ENCODE measurements at regions not wholly inside any gene's neighbourhood (a gene's known extent, or its start where the extent isn't known, plus 50 kb on each side); places are given as distances from the start of the nearest gene placed in this dataset.

DNA sequence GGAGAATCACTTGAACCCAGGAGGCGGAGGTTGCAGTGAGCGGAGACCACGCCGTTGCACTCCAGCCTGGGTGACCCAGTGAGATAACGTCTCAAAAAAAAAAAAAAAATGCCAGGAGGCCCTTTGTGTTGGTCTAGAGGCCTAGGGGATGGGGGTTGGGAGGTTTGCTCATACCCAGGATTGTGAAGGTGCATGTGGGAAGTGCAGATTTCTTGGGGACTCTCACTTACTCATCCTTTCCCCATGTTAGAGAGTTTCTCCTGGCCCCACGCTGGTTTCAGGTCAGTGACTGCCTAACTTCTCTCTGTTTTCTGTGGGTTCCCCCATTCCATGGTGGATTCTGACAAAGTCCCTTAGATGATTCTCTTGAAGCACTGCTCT is 471.5 kb upstream of the CNTNAP2 start:
- no peak for DNase-seq (ENCODE audit: low read depth)

DNA sequence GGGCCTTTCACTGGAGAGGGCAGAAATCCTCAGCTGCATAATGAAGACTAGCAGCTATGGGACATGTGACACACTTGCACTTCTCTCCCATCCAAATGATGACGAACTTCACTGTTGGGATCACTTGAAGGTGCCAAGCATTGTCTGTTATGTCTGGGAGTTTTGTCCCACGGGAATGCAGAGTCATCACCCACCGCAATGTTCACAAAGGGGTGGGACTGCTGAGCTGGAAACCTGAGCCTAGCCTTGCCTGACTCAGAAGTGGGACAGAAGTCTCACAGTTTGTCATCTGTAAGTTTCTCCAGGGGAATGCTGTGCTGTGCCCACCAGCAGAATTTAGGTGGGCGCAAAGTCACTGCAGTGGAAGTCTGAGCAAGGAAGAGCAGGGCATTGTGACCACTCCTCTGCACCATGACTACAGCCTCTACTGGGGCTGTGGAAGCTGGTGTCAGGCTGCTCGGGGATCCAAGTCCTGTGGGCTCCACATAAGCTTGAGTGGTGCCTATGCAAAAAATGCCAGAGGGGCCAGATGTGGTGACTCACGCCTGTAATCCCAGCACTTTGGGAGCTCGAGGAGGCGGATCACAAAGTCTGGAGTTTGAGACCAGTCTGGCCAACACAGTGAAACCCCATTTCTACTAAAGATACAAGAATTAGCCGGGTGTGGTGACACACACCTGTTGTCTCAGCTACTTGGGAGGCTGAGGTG is 472.0 kb upstream of the CNTNAP2 start:
- DNase-seq (ENCODE audit: low read depth), result no peak

DNA sequence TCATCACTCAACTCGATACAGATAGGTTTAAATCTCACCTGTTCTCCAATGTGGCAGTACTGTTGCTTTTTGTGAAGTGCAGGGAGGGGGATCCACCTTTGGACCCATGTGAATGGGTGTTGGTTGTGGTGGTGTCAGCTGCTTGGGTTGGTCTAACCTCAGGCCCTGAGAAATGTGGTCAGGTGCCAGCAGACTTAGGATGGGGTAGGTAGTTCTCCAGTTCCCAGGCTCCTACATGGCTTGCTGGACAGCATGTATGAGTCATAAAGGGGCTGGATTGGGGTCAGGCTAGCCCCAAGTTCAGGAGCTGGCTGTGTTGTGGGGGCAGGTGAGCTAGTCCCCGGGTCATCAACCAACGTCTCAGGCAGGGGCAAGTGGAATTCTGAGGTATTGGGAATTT is 472.6 kb upstream of the CNTNAP2 start:
- no peak for DNase-seq (ENCODE audit: low read depth)

DNA sequence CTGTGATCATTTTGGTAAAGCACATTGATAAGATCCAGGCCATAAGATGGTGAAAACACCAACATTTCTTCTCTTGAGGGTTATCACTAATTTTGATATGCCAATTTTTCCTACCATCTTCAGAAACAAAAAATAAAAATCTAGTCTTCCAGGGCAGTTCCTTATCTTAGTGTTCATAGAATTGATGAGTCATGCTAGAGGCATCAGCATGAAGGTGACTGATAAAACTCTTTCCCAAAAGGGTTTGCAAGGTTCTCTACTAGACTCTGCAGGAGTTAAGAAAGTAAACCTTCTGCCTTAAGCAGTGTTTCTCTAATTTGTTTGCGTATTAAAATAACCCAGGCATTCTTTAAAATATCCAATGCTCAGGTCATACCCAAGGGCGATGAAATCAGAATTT is 483.1 kb upstream of the CNTNAP2 start:
- no peak for DNase-seq (ENCODE audit: low read depth)

DNA sequence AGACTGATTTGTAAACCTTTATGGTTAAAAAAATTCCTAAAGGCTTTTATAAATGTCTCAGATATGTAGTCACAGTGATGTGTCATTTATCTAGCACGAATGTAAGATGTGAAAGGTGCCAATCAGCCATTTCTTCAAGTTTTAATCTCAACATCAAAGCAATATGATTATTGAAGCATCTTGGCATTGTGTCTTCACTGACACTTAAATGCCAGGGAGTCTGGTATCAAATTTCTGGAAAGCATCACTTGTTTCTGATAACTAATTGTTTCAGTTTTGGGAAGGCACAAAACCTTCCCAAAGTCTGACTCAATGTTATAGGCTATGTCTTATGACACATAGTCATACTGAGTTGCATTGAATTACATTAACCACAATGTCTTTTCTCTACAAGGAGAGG is 492.0 kb upstream of the CNTNAP2 start:
- no peak for DNase-seq (ENCODE audit: low read depth)

GRCh38 chr7:145605963-145606362 is 510.6 kb upstream of the CNTNAP2 start:
- DNase-seq (ENCODE audit: low read depth), result no peak

- no peak for DNase-seq (ENCODE audit: low read depth)
Measured at GRCh38 chr7:145599376-145599775, 517.2 kb upstream of the CNTNAP2 start.

DNA sequence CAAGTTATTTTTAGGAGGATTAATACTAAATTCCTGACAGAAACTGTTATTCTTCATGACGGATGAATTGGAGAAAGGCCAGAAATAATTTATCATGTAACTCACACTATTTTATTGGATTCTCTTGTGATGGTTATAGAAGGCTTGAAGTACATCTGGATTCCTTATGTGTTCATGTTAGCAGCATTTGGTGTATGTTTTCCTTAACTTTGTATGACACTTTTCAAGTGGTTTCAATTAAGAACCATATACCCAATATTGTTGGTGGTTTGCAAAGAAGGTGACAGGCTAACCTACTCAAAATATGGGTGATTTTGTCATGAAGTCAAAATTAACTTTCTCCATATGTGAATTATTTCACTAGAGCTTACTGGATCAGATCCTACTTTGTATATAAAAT is 532.2 kb upstream of the CNTNAP2 start:
- DNase-seq (ENCODE audit: low read depth), result no peak

DNA sequence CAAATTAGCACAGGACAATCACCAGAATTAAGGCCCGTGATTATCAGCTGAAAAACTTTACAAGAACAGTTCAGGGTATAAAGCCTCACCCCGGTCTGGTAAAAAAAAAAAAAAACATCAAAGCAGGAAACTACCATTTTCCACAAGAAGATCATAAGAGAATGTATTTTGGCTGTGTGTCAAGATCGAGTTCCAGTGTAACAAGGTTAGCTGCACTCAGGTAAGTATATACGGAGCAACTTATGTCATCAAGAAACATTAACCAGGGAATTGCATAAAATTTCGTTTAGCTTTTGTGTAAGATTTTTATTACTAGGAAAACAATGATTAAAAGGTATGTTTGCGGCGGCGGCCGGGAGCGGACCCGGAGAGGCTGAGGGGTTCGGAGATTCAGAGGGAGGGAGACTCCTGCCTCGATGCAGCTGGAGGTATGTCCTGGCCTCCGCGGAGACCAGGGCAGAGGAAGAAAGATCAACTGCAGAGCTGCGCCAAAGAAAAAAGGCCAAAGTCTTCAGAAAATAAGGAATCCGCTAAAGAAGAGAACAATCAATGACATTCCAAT is 533.8 kb upstream of the CNTNAP2 start:
- DNase-seq (ENCODE audit: low read depth), result no peak

DNA sequence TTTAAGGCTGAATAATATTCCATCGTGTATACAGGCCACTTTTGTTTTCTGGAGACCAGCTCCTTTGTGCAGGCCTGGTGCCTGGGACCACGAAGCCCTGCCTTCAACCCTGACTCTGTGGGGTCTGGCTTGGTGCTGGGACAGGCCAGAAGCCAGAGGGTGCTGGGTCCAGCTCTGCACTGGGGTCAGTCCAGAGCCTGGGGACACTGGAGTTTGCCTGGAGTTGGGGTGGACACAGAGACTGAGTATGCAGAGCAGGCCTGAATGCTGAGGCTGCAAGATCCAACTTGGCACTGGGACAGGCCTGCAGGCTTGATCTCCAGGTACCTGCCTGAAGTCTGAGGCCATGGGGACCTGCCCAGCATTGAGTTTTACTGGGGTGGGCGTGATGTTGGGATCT is 558.8 kb upstream of the CNTNAP2 start:
- no peak for DNase-seq (ENCODE audit: low read depth)

DNA sequence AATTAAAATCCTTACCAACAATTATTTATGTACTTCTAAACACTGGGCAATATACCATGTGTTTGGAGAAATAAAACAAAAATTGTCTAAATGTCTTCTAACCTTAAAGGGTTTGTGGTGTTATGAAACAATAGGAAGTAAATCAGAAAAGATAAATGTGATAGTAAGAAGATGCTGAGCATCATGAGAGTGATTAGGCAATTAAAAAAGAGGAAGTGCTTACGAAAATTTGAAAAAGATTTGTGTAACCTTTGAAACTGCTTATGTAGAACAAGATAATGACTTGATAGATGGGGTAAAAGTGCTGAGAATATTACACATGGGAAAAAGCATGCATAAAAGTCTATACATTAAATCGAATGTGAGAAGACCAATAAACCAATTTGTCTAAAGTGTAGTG is 573.4 kb upstream of the CNTNAP2 start:
- DNase-seq (ENCODE audit: low read depth), result no peak

GRCh38 chr7:145539910-145540309 is 576.7 kb upstream of the CNTNAP2 start:
- no peak for DNase-seq (ENCODE audit: low read depth)

- DNase-seq (ENCODE audit: low read depth), result no peak
Measured at GRCh38 chr7:145534301-145534700, 582.3 kb upstream of the CNTNAP2 start.

DNA sequence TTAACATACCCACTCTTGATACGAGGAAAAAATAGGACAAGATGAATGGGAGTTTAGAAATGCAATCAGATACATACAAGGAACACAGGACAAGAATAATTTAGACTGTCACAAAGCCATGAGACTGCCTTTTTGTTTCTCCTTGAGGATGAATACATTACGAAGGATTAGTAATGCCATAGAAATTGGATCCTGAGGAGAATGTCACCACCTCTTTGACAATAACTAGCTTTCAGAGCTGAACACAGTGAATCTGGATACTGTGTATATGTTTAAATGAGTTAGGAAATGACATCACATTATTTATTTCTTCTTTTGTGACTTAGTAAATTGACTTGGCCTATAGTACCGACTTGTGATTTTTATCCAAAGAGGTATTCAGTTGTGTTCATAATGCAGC is 596.3 kb upstream of the CNTNAP2 start:
- no peak for DNase-seq (ENCODE audit: low read depth)

- DNase-seq (ENCODE audit: low read depth), result no peak
Measured at GRCh38 chr7:145511004-145511403, 605.6 kb upstream of the CNTNAP2 start.

DNA sequence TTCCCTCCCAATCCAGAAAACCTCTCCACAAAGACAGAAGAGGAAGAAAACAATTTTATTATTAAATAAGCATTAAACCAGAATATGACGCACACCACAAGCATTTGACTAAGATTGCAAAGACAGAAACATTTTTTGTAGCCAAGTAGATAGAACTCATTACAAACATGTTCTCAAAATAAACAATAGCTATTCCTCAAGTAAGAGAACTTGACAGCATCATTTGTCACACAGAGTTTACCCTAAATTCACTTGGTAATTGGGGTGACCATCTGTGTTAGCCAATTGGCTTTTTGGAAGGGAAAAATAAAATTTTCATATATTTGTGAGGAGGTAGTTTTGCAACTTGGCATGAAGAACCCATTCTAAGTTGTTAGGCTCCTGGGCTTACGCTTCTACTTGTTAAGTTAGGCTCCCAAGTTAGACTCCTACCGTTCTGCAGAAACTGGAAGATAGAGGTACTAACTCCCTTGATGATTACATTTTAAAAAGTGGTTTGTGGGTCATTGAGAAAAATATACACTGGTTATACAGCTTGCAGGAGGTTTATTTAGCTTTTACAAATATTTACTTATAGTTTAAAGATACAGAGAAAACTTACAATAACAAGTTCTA is 618.6 kb upstream of the CNTNAP2 start:
- no peak for DNase-seq (ENCODE audit: low read depth)

- no peak for DNase-seq (ENCODE audit: low read depth)
Measured at GRCh38 chr7:145490356-145490755, 626.2 kb upstream of the CNTNAP2 start.

GRCh38 chr7:145489609-145490008 is 627.0 kb upstream of the CNTNAP2 start:
- no peak for DNase-seq (ENCODE audit: low read depth)

- DNase-seq (ENCODE audit: low read depth), result no peak
Measured at GRCh38 chr7:145488816-145489215, 627.8 kb upstream of the CNTNAP2 start.

DNA sequence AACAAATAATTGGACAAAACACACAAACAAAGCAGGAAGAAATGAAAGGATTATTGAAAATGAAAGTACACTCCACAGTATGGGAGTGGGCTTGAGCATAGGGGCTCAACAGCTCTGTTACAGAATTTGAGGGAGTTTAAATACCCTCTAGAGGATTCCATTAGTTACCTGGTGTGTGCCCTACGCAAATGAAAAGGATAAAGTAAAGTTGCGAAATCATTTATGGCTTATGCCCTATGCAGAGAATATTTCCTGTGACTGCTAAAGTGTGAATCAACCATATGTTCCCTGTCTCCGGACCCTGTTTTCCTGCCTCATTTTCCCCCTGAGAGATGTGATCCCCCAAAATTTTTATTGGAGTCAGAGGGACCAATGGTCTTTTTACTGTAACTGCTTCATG is 634.6 kb upstream of the CNTNAP2 start:
- DNase-seq (ENCODE audit: low read depth), result no peak

DNA sequence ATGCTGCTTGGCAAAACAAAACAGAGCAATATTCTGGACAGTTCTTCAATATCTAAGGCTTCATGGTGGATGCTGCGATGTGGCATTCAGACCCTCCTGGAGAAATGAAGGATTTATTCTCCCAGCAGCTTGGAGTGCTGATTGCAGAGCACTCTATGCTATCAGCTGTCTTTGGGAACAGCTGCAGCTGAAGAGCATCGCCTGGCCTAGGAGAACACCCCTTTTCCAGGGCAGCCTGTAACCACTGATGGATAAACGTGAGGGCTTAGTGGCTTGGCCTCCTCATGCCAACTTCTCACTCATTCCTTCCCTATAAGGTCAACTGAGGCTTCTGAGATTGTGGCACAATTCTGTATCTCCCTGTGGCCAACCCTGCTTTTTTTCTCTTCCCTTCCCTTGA is 638.1 kb upstream of the CNTNAP2 start:
- DNase-seq (ENCODE audit: low read depth), result no peak

DNA sequence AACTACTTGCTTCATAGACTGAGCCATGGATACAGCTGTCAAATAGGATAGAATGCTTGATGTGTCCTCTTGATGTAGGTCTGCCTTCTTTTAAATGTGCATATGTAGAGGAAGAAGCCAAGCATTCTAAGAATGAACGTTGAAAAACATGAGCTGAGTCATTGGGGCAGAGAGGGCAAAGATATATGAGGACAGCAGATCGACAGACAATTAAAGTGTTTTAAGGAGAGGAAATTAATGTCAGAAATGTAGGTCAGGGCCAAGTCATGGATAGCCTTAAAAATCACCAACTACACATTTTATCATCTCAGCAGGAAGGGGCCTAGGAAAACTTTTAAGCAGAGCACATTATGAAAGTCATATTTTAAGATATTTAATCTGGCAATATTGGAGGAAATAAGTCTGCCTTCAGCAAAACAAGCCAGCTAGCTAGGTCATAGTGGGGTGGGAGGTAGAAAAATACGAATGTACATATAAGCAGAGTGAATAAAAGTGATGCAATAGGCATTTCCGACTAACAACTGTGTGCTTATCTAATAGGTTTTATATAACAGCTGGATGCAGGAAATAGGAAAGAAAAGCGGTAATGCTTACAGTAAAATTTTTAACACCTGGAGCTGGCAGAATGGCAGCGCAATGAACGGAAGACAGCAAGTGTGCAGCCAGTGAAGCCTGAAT is 638.3 kb upstream of the TPK1 start:
- DNase-seq (ENCODE audit: low read depth), result no peak

- no peak for DNase-seq (ENCODE audit: low read depth)
Measured at GRCh38 chr7:145471883-145472282, 636.0 kb upstream of the TPK1 start.
